COLO829 (cell line): ENCODE measurements at regions not wholly inside any gene's neighbourhood (a gene's known extent, or its start where the extent isn't known, plus 50 kb on each side); places are given as distances from the start of the nearest gene placed in this dataset.
"Not testable (repeated sequence)": the region's sequence is repeated elsewhere in the genome, so short reads cannot be mapped to it uniquely, and the experiment has no call there.

Experiments
- DNase-seq: peaks from one replicate; pipeline ENCODE4 v3.0.0; 2012; ENCODE audit warnings: low spot score

DNA sequence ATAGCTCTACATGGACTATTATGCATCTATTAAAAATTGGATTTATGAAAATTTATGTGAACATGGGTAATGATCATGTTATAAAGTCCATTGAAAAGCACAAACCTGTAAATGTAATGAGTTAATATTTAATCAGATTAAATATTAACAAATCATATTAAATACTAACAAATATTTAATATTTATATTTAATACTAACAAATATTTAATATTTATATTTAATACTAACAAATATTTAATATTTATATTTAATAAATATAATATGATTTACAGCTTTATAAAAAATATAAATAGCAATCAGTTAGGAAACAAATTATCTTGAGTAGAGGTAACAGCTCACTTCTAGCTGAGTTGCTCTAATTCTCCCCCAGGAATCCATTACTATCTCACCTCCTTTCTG, 758.0 kb upstream of the USP15 start:
- no peak for DNase-seq

DNA sequence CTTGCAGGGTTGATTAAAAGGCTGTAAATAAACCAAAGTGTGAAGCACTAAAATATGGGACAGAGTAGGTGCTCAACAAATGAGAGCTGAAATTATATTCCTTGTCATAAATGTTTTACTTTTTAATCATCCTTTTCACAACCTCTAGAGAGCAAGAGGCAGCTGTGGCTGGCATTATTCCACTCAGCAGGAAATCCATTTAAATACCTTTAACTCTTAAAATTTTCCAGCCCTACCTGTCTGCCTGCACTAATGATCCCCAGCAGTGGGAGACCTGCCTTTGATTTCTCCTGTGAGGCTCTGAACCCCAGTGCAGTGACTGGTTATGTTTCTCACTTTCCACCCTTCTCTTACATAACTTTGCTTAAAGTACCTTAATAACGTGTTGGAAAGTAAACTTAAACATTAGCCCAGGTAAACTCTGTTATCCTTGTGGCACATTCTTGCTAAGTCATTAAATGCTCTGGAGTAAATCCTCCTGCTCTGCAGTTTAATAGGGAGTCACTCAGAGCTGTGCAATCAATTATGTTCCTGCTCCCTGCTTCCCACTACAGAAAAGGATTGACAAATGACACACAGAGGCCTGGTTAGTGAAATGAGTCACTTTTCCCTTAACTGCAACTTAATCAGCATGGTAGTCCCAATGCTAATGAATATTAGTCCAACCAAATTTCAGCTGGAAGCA, 755.7 kb upstream of the USP15 start:
- DNase-seq: no peak

DNA sequence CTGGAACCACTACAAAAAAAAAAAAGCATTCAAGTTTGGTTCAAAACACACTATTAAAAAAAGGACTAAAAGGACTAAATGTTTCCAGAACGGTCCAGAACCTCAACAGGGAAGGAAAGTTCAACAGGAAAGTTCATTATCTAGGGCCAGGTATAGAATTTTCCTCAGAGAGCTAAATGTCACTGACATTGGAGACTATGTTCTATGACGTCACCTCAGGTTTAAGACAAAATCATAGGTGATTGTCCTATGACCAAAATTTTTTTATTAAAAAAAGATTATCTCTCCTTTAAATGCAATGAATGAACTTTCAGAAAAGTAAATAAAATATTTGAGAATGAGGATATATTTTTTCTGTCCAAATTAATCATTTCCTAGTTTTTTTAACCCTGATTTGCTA, 746.7 kb upstream of the USP15 start:
- no peak for DNase-seq

DNA sequence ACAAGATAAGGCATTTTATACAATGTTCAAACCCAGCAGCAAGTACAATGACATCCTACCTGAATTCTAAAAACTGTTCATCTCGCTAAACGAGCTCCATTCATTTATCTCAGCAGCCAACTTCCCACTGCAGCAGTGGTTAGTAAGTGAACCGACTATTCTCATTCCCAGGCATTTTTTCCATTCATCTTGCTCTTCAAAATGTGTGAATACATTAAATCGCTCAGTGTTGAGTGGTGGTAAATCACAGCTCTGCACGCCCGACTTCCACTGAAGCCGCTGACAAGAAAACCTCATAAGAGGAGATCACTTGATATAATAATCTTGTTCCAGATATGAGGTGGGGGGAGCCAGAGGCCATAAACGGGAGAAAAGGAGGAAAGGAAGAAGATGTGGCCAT, 746.2 kb upstream of the USP15 start:
- DNase-seq: peak; percentile 13

DNA sequence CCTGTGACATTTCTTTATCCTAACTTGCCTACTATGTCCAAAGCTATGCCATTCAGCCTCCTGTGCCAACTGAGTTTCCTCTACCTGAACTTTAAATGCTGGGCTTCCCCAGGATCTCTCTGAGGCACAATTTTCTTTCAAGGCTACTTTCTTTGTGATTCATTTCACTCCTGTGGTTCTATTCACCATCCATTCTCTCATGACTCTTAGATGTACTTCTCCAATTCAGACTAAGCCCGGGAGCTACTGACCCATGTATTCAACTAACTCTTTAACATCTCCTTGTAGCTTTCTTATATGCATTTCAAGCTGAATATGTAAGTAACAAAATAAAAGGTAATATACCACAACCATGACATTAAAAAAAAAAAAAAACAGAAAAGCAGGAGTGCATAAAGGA, 738.9 kb upstream of the USP15 start:
- DNase-seq: no peak

DNA sequence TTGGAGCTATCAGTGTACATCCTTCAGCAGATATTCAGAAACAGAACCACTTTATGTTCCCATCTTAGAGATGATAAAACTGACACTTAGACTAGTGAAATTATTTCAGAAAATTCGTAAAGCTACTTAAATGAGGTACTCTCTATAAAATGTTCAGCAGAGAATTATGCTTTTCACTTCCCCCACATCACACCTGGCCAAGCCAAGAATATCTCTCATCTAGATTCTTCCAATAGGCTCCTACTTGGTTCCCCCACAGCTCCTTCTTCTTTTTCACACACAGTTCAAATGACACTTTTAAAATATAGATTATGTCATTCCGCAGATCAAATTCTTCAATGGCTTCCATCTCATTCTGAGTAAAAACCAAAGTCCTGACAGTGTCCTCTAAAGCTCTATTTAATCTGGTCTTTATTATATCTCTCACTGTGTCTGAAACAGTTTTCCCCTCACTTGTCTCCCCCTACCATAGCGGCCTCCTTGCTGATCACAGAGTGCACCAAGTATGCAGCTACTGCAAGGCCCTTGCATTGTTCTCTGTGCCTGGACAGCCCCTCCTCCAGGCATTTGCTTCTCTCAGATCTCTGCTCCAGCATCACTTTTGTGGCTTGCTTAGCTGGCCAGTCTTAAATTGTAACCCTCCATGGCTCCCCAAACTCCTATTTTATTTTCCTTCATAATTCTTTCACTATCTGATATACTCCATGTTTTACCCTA, 736.8 kb upstream of the USP15 start:
- no peak for DNase-seq

DNA sequence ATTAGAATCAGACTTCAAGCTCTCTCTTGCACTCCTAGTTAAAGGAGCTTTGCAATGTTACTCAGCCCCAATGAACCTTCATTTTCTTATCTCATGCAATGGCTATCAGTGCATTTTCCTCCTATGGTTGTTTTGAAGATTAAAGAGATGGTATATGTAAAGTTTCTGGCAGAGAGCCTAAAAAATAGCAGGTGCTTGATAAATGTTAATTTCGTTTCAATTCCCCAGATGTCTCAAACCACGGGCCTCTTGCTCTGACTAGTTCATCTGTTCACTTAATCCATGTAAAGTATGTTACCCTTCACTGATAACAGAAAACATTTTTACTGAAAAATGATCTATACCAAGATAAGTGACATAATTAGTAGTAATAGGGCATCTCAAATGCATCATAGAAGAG, 735.4 kb upstream of the USP15 start:
- no peak for DNase-seq

DNA sequence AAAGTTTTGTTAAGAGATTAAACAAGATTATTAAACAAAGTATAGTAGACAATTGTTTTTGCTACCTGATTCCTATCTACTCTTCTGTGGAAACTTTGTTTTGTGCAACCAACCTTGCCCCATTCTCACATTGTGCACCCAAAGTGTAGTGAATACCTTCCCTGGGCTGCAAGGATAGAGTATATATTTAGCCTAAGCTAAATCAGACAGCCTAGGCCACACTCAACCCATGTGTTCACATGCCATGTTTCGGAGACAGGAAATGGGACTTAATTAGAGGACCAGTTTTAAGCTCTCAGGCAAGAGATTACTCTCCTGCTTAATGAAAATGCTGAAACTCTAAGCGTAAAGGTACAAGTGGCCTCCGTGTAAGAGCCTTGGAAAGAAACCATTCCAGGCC, 734.9 kb upstream of the USP15 start:
- DNase-seq: no peak

DNA sequence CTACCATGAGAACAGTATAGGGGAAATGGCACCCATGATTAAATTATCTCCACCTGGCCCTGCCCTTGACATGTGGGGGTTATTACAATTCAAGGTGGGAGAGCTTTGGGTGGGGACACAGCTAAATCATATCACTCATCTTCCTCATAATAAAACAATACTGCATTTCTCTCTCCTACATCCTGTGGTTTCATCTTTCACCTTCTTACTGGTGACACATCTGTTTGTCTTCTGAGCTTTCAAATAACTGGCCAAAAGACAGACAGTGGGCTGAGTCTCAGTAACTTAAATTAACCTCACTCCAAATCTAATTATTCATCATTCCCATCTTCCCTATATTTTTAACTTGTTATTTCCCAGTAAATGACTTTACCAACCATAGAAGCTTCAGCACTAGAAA, 729.7 kb upstream of the USP15 start:
- DNase-seq: no peak

DNA sequence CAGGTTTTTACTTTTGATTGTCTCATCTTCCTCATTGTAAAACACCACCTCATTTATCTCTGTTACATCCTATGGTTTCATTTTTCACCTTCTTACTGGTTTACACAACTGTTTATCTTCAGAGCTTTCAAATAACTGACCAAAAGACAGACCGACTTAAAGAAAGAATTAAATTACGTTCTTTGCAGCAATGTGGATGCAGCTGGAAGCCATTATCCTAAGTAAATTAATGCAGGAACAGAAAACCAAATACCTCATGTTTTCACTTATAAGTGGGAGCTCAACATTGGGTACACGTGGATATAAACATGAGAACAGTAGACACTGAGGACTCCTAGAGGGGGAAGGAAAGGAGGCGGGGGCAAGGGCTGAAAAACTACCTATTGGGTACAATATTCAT, 729.0 kb upstream of the USP15 start:
- DNase-seq: no peak

DNA sequence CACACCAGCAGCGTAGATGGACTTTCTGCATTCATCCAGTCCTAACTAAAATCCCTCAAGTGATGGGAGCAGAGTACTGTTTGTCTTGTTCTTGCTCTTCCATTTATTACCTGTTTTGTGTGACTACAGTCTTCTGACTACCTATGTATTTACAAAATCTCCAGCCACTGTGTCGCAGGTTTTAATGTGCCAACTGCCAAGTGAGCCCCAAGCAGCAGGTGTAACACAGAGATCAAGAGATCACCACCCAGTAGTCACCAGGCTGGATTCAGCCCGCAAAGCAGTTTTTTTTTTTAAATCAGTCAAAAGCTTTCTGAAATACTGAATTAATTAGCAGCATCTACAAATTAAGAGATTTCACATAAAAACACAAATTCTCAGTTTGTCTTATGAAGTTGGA, 724.1 kb upstream of the USP15 start:
- DNase-seq: no peak

DNA sequence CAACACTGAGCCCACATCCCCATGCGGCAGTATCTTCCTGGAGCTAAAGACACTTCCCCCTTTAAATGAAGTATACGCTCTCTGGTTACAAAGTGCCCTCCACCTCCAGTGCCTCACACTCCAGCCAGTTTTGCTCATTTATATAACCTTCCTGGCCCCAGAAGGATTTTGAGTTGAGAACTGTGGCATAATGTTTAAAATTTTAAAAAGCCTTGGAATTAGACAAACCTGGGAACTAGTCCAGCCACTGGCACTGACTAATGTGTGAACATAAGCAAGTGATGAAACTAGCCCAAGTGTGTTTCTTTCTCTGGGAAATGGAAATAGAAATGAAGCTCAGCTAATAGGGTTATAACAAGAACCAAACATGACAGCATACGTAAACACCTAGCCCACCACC, 723.7 kb upstream of the USP15 start:
- DNase-seq: no peak

DNA sequence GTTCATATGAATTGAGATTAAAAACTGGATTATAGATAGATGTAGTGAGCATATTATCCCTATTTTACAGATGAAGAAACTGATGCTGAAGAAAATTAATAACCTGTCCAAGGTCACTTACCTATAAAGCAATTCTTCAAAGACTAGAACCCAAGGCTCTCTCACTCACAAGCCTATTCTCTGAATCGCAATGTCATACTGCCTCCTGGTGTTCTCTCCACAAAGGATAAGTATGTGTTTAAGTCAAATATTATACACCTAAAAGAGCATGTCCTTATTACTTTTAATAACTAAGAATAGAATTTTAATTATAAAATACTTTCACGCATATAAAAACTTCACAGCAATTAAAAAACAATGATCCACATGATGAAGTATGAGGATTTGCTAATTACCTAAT, 721.3 kb upstream of the USP15 start:
- peak; percentile 28 for DNase-seq

DNA sequence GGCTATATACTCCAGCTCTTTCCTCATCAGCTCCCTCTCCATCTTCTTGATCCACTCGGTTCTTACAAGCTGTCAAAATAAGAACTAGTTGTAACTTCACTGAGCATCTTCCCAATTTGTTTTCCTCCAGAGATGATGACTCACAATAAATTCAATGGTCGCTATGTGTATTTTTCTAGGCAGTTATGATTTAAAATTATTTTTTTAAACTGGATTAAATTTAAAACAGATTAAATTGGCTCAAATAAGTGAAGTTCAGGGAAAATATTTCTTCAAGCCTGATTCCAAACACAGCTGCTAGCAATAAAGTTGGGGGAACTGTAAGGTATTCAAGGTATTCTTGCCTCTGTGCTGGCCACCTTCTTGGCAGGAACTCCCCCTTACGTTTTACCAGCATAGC, 717.7 kb upstream of the USP15 start:
- no peak for DNase-seq

DNA sequence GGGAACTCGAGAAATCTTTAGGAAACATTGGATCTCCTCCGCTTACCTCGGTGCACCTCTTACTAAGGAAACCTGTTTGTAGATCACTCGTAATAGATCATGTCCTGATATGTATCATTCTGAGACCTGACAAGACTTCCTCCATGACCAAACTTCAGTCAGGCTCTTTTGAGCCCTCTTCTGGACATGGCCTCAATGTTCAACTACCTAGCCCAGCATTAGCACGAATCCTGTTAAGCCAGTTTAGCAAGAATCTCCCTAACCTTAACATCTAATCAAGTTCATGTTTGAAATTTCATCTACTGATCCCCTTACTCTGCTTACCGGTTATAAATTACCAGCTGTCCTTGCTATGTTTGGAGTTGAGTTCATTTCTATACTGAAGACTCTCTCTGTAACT, 713.9 kb upstream of the USP15 start:
- DNase-seq: peak; percentile 13

DNA sequence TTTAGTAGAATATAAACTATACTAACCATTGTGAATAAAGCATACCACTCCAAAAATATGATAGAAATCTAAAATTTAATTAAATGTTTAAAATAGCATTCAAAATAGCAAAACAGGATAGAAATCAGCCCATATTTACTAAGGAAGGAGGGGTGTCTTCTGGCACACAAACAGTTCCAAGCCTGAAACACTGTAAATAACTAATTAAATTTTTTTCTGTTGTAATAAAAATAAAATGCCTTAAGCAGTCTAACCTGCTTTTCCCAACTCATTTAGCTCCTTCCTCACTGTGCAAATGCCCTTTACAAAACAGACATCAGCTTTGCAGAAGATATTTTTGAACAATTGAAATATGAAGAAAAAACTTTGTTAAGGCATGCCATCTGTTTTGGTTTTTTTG, 707.1 kb upstream of the USP15 start:
- DNase-seq: no peak

DNA sequence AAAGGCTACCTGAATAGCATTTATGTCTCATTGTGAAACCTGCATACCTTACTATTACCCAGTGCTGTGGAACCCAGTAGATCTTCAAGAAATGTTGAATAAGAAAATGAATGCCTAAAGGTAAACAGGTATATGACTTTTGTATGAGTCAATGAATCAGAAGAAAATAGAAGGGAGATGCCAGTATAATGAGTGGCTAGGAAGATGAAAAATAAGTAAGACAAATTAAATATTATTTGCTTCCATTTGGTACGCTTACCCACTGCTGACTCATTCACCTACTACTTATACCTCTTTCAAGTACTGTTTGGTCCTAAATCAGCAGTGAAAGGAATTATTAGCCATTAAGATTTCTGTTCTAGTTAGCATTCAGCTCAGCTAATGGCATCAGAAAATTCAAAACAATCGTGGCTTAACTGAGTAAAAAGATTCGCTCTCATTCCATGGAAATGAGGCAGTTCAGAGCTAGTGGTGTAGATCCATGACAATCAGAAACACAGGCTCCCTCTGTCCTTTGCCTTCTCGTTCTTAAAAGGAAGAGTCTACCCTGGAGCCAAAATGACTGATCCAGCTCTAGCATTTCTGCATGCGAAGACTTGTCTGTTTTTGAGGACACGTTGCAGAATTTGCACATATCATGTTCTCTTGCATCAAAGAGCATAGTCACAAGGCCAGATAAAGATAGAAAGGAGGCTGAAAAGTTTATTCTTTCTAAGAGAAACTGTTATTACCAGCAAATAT, 705.8 kb upstream of the USP15 start:
- DNase-seq: peak; percentile 34

DNA sequence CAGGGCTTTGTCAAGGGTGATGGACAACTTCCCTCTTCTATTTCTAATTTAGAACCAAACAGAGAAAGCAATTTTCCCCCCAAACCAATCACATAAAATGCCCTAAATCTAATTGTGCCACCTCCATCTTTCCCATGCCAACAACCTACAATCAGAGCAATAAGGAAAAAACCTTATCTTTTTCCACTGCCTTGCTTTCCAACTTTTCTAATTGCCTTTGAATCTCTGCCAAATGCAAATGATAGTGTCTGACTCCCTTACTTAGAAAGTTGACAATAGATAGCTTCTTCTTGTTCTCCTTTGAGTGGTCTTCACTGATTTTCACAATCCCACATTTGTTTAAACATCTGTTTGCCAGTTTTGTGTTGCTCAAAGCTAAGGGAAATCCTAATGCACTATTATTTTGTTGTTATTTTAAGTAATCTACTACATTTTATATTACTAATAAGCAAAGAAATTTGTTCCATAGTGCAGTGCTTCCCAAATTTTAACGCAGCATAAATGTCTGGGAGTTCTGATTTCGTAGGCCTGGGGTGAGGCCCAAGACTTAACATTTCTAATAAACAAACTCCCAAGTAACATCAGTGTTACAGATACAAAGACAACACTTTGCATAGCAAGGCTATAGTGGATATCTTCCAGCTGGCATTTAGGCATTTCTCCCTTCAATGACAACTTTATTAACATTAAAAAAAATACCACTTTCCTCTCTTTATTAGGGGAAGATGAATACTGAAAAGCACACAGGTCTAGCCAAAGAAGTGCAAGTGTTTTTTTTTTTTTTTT, 696.3 kb upstream of the USP15 start:
- peak; percentile 6 for DNase-seq

DNA sequence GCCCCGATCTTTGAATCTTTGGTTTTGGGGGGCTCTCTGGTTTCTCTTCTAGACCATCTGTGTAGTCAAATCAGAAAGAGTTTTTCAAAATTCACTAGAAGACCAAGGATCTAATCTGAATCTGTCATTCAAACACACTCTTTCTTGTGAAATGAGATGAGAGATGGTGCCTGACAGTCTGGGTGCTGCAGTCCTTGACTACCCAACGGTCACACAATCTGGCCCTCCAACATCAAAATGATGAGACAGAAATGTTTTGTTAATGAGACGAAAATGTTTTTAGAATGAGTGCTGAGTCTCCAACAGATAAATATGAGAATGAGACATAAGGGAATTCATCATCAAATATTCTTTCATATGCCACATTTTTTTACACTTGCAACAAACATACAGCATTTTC, 695.7 kb upstream of the USP15 start:
- DNase-seq: no peak

DNA sequence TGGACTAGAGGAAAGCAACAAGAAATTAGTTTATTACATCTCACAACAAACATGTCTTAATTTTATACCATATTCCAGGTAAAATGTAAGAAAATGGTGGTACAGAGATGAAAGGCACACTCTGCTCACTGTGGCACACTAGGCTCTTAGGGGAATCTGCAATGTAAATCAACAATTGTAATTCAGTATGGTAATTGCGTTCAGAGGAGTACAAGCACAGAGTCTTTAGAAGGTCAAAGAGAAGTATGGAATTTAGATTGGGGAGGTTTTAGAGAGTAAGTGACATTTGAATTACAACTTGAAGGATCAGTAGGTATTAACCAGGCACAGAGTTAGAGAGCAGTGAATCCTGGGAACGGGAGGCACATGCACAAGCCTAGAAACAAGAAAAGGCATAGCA, 694.0 kb upstream of the USP15 start:
- no peak for DNase-seq

DNA sequence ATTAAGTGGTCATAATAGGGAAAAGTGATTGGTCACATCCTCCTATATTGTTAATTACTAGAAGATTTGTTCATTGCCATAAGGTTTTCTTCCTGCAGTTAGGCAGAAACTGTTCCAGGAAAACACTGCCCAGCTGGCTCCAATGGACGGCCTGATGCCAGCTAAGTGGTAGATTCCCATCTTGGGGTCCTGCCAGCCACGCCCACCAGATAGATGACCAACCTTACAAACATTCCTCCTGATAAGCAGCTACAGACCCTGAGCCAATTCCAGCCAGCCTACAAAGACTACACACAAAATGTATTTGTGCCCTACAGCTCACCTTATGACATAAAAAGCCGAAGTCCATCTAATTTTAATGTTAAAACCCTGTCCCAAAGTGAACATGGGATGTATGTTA, 685.9 kb upstream of the USP15 start:
- no peak for DNase-seq

DNA sequence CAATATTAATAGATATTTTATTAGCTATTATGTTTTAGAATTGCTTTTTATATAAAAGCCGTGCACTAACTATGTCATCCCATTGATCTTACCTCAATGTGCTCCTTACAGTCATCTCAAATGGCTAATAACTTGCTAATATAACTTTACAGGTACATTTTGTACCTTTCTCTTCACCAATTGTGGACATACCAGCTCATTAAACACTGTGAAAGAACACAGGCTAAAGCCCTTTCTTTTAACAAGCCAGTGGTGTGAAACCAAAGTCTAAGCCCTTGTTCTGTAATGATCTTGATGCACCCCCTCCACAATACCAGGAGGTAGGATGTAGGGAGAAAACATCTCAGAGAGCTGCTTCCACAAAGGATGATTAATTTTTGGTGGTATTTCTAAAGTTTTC, 675.3 kb upstream of the USP15 start:
- no peak for DNase-seq

DNA sequence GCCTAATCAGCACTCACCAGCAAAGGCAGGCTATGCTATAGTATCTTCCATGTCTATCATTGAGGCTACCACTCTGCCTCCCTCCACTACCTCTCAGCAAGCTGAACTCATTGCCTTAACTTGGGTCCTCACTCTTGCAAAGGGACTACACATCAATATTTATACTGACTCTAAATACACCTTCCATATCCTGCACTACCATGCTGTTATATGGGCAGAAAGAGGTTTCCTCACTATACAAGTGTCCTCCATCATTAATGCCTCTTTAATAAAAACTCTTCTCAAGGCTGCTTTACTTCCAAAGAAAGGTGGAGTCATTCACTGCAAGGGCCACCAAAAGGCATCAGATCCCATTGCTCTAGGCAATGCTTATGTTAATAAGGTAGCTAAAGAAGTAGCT, 669.3 kb upstream of the USP15 start:
- DNase-seq: not testable (repeated sequence)
